HG02852 (cell line): ENCODE measurements at regions not wholly inside any gene's neighbourhood (a gene's known extent, or its start where the extent isn't known, plus 50 kb on each side); places are given as distances from the start of the nearest gene placed in this dataset.
"Not testable (repeated sequence)": the region's sequence is repeated elsewhere in the genome, so short reads cannot be mapped to it uniquely, and the experiment has no call there.

Source experiments
- ATAC-seq: cut with Tn5 transposase; IDR thresholded peaks from one replicate; pipeline ENCODE4 v1.9.1; 2021; ENCODE audit warnings: mild to moderate bottlenecking, moderate library complexity; ENCODE audit not compliant: unreplicated experiment

GRCh38 chr9:29613773-29614172, 2040.5 kb upstream of the C9orf72 start:
- no peak for ATAC-seq

- ATAC-seq = no peak
These were observed 2043.6 kb upstream of the C9orf72 start for GRCh38 chr9:29616844-29617243.

GRCh38 chr9:29625292-29625731, 2052.0 kb upstream of the C9orf72 start:
- no peak for ATAC-seq

GRCh38 chr9:29625931-29626330, 2052.7 kb upstream of the C9orf72 start:
- ATAC-seq = no peak

- ATAC-seq = not testable (repeated sequence)
These were observed 2055.6 kb upstream of the C9orf72 start for GRCh38 chr9:29628856-29629255.

GRCh38 chr9:29637471-29638237, 2064.4 kb upstream of the C9orf72 start:
- ATAC-seq = no peak

- ATAC-seq = no peak
These were observed 2067.2 kb upstream of the C9orf72 start for GRCh38 chr9:29640507-29640906.

GRCh38 chr9:29644514-29644913, 2071.2 kb upstream of the C9orf72 start:
- no peak for ATAC-seq

GRCh38 chr9:29647451-29647850, 2074.2 kb upstream of the C9orf72 start:
- ATAC-seq = no peak

GRCh38 chr9:29648132-29648531, 2074.9 kb upstream of the C9orf72 start:
- ATAC-seq = no peak

- no peak for ATAC-seq
These were observed 2075.3 kb upstream of the C9orf72 start for GRCh38 chr9:29648601-29649000.

- ATAC-seq = no peak
These were observed 2083.5 kb upstream of the C9orf72 start for GRCh38 chr9:29656641-29657406.

- no peak for ATAC-seq
These were observed 2084.5 kb upstream of the C9orf72 start for GRCh38 chr9:29657821-29658220.

GRCh38 chr9:29659014-29659413, 2085.7 kb upstream of the C9orf72 start:
- no peak for ATAC-seq

GRCh38 chr9:29659736-29660135, 2086.5 kb upstream of the C9orf72 start:
- ATAC-seq = no peak

- ATAC-seq = no peak
These were observed 2095.5 kb upstream of the C9orf72 start for GRCh38 chr9:29668732-29669131.

GRCh38 chr9:29669613-29670012, 2096.3 kb upstream of the C9orf72 start:
- no peak for ATAC-seq

GRCh38 chr9:29685531-29685930, 2112.2 kb upstream of the C9orf72 start:
- ATAC-seq = no peak

GRCh38 chr9:29691145-29691544, 2117.9 kb upstream of the C9orf72 start:
- ATAC-seq = no peak

- no peak for ATAC-seq
These were observed 2118.6 kb upstream of the C9orf72 start for GRCh38 chr9:29691758-29692407.

GRCh38 chr9:29697011-29697410, 2123.7 kb upstream of the C9orf72 start:
- ATAC-seq = no peak

- no peak for ATAC-seq
These were observed 2128.3 kb upstream of the C9orf72 start for GRCh38 chr9:29701559-29701958.
